OCI-LY7 (cell line): ENCODE measurements at regions not wholly inside any gene's neighbourhood (a gene's known extent, or its start where the extent isn't known, plus 50 kb on each side); places are given as distances from the start of the nearest gene placed in this dataset.

ENCODE experiments used
- BruUV-seq: library from RNA; stranded (reverse); fragments of 400-500 nt; replicated peaks from 2 replicates; lab custom pipeline; 2021; lab: Mats Ljungman, UMichigan
- CTCF ChIA-PET: fragments of 300-600 bp; sonication (Branson Sonifier 250); formaldehyde crosslinking; loops from one replicate; lab custom pipeline; 2022; ENCODE audit warnings: antibody characterized with exemption; ENCODE audit not compliant: unreplicated experiment; lab: Charles Lee
- POLR2A ChIA-PET: fragments of 300-600 bp; sonication (Branson Sonifier 250); formaldehyde crosslinking; loops from one replicate; lab custom pipeline; 2022; ENCODE audit warnings: antibody characterized with exemption; lab: Charles Lee
- DNase-seq: peaks from one replicate; pipeline ENCODE4 v3.0.0-alpha.2; 2015; ENCODE audit warnings: low spot score
- H2AFZ ChIP-seq: fragments of 200-600 bp; sonication (generic), shearing (Covaris generic); 2 replicates; pipeline ENCODE4 v1.6.1; 2014; ENCODE audit warnings: mild to moderate bottlenecking, antibody characterized with exemption, low read length, moderate library complexity
- H3K27ac ChIP-seq: fragments of 200-600 bp; sonication (generic); 2 replicates; pipeline ENCODE4 v1.5.1; 2014; ENCODE audit warnings: mixed run types, low read depth, mild to moderate bottlenecking, moderate library complexity, low read length, inconsistent platforms; ENCODE audit not compliant: poor library complexity, severe bottlenecking
- H3K36me3 ChIP-seq: fragments of 200-600 bp; sonication (generic); 2 replicates; pipeline ENCODE4 v1.6.1; 2014; ENCODE audit warnings: mild to moderate bottlenecking, antibody characterized with exemption, low read length, moderate library complexity, mixed read lengths; ENCODE audit not compliant: insufficient read depth
- H3K4me1 ChIP-seq: fragments of 200-600 bp; sonication (generic); 2 replicates; pipeline ENCODE4 v1.5.1; 2014; ENCODE audit warnings: mild to moderate bottlenecking, low read length; ENCODE audit not compliant: insufficient read depth, poor library complexity, severe bottlenecking
- H3K4me2 ChIP-seq: fragments of 200-600 bp; sonication (generic); 2 replicates; pipeline ENCODE4 v1.6.1; 2014; ENCODE audit warnings: mild to moderate bottlenecking, low read length
- H3K4me3 ChIP-seq: fragments of 200-600 bp; sonication (generic); 2 replicates; pipeline ENCODE4 v1.5.1; 2014; ENCODE audit warnings: mild to moderate bottlenecking, low read depth, low read length; ENCODE audit not compliant: poor library complexity, severe bottlenecking
- H3K79me2 ChIP-seq: fragments of 200-600 bp; sonication (generic); 2 replicates; pipeline ENCODE4 v1.6.1; 2016; ENCODE audit warnings: low read depth, mild to moderate bottlenecking, low read length, moderate library complexity, mixed read lengths; ENCODE audit not compliant: insufficient read depth
- H3K9me2 ChIP-seq: fragments of 200-600 bp; sonication (generic); 2 replicates; pipeline ENCODE4 v1.6.1; 2016; ENCODE audit warnings: mild to moderate bottlenecking, low read length, mixed read lengths; ENCODE audit not compliant: insufficient read depth
- H3K9me3 ChIP-seq: fragments of 200-600 bp; sonication (generic); 2 replicates; pipeline ENCODE4 v1.6.1; 2014; ENCODE audit warnings: mild to moderate bottlenecking, mixed run types, low read length, mixed read lengths
- H4K20me1 ChIP-seq: fragments of 200-600 bp; sonication (generic); 2 replicates; pipeline ENCODE4 v1.6.1; 2014; ENCODE audit warnings: mild to moderate bottlenecking, antibody characterized with exemption, low read length, moderate library complexity, mixed read lengths; ENCODE audit not compliant: insufficient read depth
- EZH2phosphoT487 ChIP-seq: fragments of 200-600 bp; sonication (generic); IDR thresholded peaks from 2 replicates; pipeline ENCODE4 v1.6.1; 2018; ENCODE audit warnings: low read depth, borderline replicate concordance, mild to moderate bottlenecking, mixed run types, antibody characterized with exemption, low read length, moderate library complexity, mixed read lengths
- intact Hi-C: fragments of 100-400 bp; cut with micrococcal nuclease; formaldehyde crosslinking; loops from one replicate; pipeline ENCODE4 v1.10.0; 2022; ENCODE audit not compliant: unreplicated experiment
- TF ChIP-seq, protein P1 (sequence below): fragments of 200-600 bp; sonication (generic); conservative IDR thresholded peaks from 2 replicates; pipeline ENCODE4 v1.5.1; 2014; ENCODE audit warnings: mild to moderate bottlenecking, antibody characterized with exemption, low read length, moderate library complexity, mixed read lengths

DNA sequence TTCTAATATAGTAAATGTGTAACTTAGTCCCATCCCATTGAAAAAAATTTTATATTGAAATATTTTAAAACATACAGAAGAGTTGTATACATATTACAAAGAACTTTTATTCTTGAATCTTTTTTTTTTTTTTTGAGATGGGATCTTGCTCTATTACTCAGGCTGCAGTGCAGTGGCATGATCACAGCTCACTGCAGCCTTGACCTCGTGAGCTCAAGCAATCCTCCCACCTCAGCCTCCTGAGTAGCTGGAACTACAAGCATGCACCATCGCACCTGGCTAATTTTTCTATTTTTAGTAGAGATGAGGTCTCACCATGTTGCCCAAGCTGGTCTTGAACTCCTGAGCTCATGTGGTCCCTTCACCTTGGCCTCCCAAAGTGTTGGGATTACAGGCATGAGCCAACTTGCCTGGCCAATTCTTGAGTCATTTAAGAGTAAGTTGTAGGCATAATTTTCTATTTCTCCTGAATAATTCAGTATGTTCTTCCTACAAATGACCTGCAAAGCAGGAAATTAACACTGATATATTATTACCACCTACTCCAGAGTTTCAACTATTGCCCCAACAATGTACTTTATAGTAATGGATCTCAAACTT is 153.0 kb upstream of the BMP4 start:
- Histone ChIP-seq H3K9me2 (no peaks in the 10 kb centered on the region), H2AFZ (no peak overlapping the region), H4K20me1 (no peaks in the 10 kb centered on the region), H3K36me3 (no peaks in the 10 kb centered on the region), H3K4me1 (no peaks in the 10 kb centered on the region), H3K4me3 (no peak overlapping the region), H3K4me2 (no peak overlapping the region), H3K27ac (no peak overlapping the region), H3K9me3 (no peaks in the 10 kb centered on the region), H3K79me2 (no peaks in the 10 kb centered on the region)
- DNase-seq: no peak
- no TSS peak for BruUV-seq
- intact Hi-C loops: no loop called here
- ChIA-PET CTCF (no interaction called here), POLR2A (no interaction called here)
- TF ChIP-seq EZH2phosphoT487: no peak
- TF ChIP-seq, protein P1, sequence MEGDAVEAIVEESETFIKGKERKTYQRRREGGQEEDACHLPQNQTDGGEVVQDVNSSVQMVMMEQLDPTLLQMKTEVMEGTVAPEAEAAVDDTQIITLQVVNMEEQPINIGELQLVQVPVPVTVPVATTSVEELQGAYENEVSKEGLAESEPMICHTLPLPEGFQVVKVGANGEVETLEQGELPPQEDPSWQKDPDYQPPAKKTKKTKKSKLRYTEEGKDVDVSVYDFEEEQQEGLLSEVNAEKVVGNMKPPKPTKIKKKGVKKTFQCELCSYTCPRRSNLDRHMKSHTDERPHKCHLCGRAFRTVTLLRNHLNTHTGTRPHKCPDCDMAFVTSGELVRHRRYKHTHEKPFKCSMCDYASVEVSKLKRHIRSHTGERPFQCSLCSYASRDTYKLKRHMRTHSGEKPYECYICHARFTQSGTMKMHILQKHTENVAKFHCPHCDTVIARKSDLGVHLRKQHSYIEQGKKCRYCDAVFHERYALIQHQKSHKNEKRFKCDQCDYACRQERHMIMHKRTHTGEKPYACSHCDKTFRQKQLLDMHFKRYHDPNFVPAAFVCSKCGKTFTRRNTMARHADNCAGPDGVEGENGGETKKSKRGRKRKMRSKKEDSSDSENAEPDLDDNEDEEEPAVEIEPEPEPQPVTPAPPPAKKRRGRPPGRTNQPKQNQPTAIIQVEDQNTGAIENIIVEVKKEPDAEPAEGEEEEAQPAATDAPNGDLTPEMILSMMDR: no peak

DNA sequence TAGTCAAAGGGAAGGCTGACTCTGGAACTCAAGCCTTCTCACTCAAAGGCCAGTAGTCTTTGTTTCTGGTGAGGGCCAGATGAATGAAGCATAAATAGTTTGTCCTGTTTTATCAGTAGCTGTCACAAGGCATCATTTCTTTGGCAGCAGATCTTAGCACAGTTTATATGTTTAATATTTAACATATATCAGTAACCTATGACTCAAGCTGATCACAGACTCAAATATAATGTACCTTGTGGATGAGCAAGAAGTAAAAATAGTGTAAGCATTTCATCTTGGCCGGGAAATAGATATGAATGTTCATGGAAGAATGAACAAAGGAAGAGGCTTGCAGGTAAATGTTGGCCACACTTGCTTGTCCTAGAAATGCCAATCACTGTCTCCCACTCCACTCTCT is 158.3 kb upstream of the BMP4 start:
- no TSS peak for BruUV-seq
- Histone ChIP-seq H3K9me3 (no peaks in the 10 kb centered on the region), H2AFZ (no peak overlapping the region), H3K4me2 (no peak overlapping the region), H3K9me2 (no peaks in the 10 kb centered on the region), H3K27ac (no peak overlapping the region), H3K4me1 (no peaks in the 10 kb centered on the region), H3K36me3 (no peaks in the 10 kb centered on the region), H4K20me1 (no peaks in the 10 kb centered on the region), H3K4me3 (no peak overlapping the region), H3K79me2 (no peaks in the 10 kb centered on the region)
- POLR2A ChIA-PET: interaction anchor here (1.0 kb wide), 2 partner anchors 10 to 18 kb away, joined by 3 read pairs; no protein-coding TSS in a partner anchor
- no peak for DNase-seq
- TF ChIP-seq EZH2phosphoT487: no peak
- TF ChIP-seq, protein P1: no peak
- CTCF ChIA-PET: no interaction called here
- intact Hi-C loops: no loop called here

DNA sequence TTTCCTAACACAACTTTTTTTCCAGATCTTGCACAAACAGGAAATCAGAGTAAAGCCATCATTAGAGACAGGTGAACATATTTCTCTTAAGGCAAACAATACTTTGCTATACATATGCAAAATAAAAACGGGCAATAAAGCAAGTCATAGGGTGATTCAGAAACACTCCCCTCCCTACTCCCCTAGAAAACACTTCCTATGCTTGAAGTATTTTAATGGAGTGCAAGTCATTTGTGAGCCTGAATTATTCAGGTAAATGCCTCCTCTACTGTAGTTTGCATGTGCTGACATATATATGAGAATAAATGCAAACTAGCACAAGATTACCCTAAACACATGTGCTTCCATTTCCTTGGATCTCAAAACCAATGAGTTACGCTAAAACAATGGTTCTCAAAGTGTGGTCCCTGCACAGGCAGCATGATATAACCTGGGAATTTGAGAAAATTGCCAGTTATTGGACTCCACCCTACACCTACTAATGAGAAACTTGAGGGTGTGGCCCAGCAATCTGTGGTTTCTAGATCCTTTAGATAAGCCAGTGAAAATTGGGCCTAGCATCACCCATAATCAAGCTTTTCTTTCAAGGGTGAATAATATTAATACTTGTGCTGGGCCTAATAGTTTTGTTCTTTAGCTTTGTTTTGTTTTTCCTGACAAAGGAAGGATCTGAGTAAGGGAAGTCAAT is 159.7 kb upstream of the BMP4 start:
- no peak for DNase-seq
- ChIA-PET CTCF (no interaction called here), POLR2A (interaction anchor here (0.5 to 0.6 kb wide), 2 partner anchors 13 to 777 kb away, joined by 3 read pairs; no protein-coding TSS in a partner anchor)
- Histone ChIP-seq H3K9me2 (no peaks in the 10 kb centered on the region), H4K20me1 (no peaks in the 10 kb centered on the region), H2AFZ (no peak overlapping the region), H3K4me2 (no peak overlapping the region), H3K9me3 (no peaks in the 10 kb centered on the region), H3K4me3 (no peak overlapping the region), H3K79me2 (no peaks in the 10 kb centered on the region), H3K4me1 (no peaks in the 10 kb centered on the region), H3K36me3 (no peaks in the 10 kb centered on the region), H3K27ac (no peak overlapping the region)
- BruUV-seq: no TSS peak
- intact Hi-C loops: no loop called here
- TF ChIP-seq EZH2phosphoT487: no peak
- TF ChIP-seq, protein P1: no peak
